ENCODE measurements at regions not wholly inside any gene's neighbourhood (a gene's known extent, or its start where the extent isn't known, plus 50 kb on each side); places are given as distances from the start of the nearest gene placed in this dataset.

- Histone ChIP-seq H3K9me3 (no peaks in the 10 kb centered on the region), H3K27me3 (no peaks in the 10 kb centered on the region), H3K4me3 (no peak overlapping the region), H3K4me1 (no peaks in the 10 kb centered on the region), H3K36me3 (no peaks in the 10 kb centered on the region), H3K27ac (no peak overlapping the region)
- intact Hi-C loops (cut with DNase I): no loop called here
- DNase-seq (no peak), ATAC-seq (peak; percentile 25 to 66 (median 40))
- 78% methylated on average over 3 of the region's 4 CpGs for WGBS (ENCODE audit: insufficient coverage, low coverage, low lambda C conversion rate, missing lambda C conversion rate)
- TF ChIP-seq POLR2A (IDR thresholded peaks at IDR 0.05): no peak
- TF ChIP-seq CTCF (IDR thresholded peaks at IDR 0.05): no peak
Measured at GRCh38 chr9:111253742-111254437, 76.1 kb downstream of the OR2K2 start.

GRCh38 chr9:111250875-111251842 lies 78.9 kb downstream of the OR2K2 start:
- intact Hi-C loops (cut with DNase I): no loop called here
- 64% methylated on average over 8 of the region's 8 CpGs for WGBS (ENCODE audit: insufficient coverage, low coverage, low lambda C conversion rate, missing lambda C conversion rate)
- H3K9me3 ChIP-seq: no peaks in the 10 kb centered on the region

GRCh38 chr9:111237447-111237846 lies 92.6 kb downstream of the OR2K2 start:
- no peaks in the 10 kb centered on the region for H3K9me3 ChIP-seq
- H3K27ac ChIP-seq: no peak overlapping the region
- DNase-seq (no peak), ATAC-seq (no peak)
- TF ChIP-seq CTCF (IDR thresholded peaks at IDR 0.05): no peak
- no peak for TF ChIP-seq POLR2A (IDR thresholded peaks at IDR 0.05)
- WGBS (ENCODE audit: insufficient coverage, low coverage, low lambda C conversion rate, missing lambda C conversion rate): 60% methylated on average over 1 of the region's 1 CpG
- H3K27me3 ChIP-seq: no peaks in the 10 kb centered on the region
- no peak overlapping the region for H3K4me3 ChIP-seq
- H3K4me1 ChIP-seq: no peaks in the 10 kb centered on the region
- H3K36me3 ChIP-seq: no peaks in the 10 kb centered on the region
- intact Hi-C loops (cut with DNase I): no loop called here

More at GRCh38 chr9:111250875-111251842, 78.9 kb downstream of the OR2K2 start:
- no peak overlapping the region for H3K4me3 ChIP-seq
- no peak for DNase-seq
- H3K36me3 ChIP-seq: no peaks in the 10 kb centered on the region
- no peaks in the 10 kb centered on the region for H3K27me3 ChIP-seq
- TF ChIP-seq CTCF (IDR thresholded peaks at IDR 0.05): no peak
- no peak for TF ChIP-seq POLR2A (IDR thresholded peaks at IDR 0.05)
- H3K4me1 ChIP-seq: no peaks in the 10 kb centered on the region
- ATAC-seq: no peak
- H3K27ac ChIP-seq: no peak overlapping the region

GRCh38 chr9:111236332-111236731 lies 93.7 kb downstream of the OR2K2 start:
- Histone ChIP-seq H3K36me3 (no peaks in the 10 kb centered on the region), H3K27ac (no peak overlapping the region), H3K4me3 (no peak overlapping the region), H3K27me3 (no peaks in the 10 kb centered on the region), H3K4me1 (no peaks in the 10 kb centered on the region), H3K9me3 (no peaks in the 10 kb centered on the region)
- ATAC-seq (no peak), DNase-seq (no peak)
- 58% methylated on average over 2 of the region's 2 CpGs for WGBS (ENCODE audit: insufficient coverage, low coverage, low lambda C conversion rate, missing lambda C conversion rate)
- TF ChIP-seq CTCF (IDR thresholded peaks at IDR 0.05) (no peak), POLR2A (IDR thresholded peaks at IDR 0.05) (no peak)
- intact Hi-C loops (cut with DNase I): no loop called here
